ENCODE measurements at regions not wholly inside any gene's neighbourhood (a gene's known extent, or its start where the extent isn't known, plus 50 kb on each side); places are given as distances from the start of the nearest gene placed in this dataset.

- no peaks in the 10 kb centered on the region for H3K27me3 ChIP-seq
- DNase-seq = no peak
- TF ChIP-seq CTCF (IDR thresholded peaks at IDR 0.05) = no peak
- H3K27ac ChIP-seq = no peak overlapping the region
- H3K4me3 ChIP-seq = no peak overlapping the region
- H3K4me1 ChIP-seq = no peaks in the 10 kb centered on the region
- no peaks in the 10 kb centered on the region for H3K9me3 ChIP-seq
- no peaks in the 10 kb centered on the region for H3K36me3 ChIP-seq
Observed at GRCh38 chr3:31008994-31009393, 114.5 kb upstream of the GADL1 start.

GRCh38 chr3:31009881-31010280 lies 115.4 kb upstream of the GADL1 start:
- Histone ChIP-seq H3K4me3 (no peak overlapping the region), H3K36me3 (no peaks in the 10 kb centered on the region), H3K27ac (no peak overlapping the region), H3K4me1 (no peaks in the 10 kb centered on the region), H3K9me3 (no peaks in the 10 kb centered on the region), H3K27me3 (no peaks in the 10 kb centered on the region)
- TF ChIP-seq POLR2A (IDR thresholded peaks at IDR 0.05) (no peak), CTCF (IDR thresholded peaks at IDR 0.05) (no peak)
- no peak for DNase-seq

- no peak for DNase-seq
- Histone ChIP-seq H3K27ac (no peak overlapping the region), H3K9me3 (no peaks in the 10 kb centered on the region), H3K4me3 (no peak overlapping the region), H3K36me3 (no peaks in the 10 kb centered on the region), H3K27me3 (no peaks in the 10 kb centered on the region), H3K4me1 (no peaks in the 10 kb centered on the region)
- no peak for TF ChIP-seq POLR2A (IDR thresholded peaks at IDR 0.05)
- no peak for TF ChIP-seq CTCF (IDR thresholded peaks at IDR 0.05)
Observed at GRCh38 chr3:31010491-31010890, 116.0 kb upstream of the GADL1 start.

- no peak overlapping the region for H3K4me3 ChIP-seq
- H3K4me1 ChIP-seq = no peaks in the 10 kb centered on the region
- H3K9me3 ChIP-seq = no peaks in the 10 kb centered on the region
- no peak overlapping the region for H3K27ac ChIP-seq
- no peaks in the 10 kb centered on the region for H3K27me3 ChIP-seq
- TF ChIP-seq POLR2A (IDR thresholded peaks at IDR 0.05) (no peak), CTCF (IDR thresholded peaks at IDR 0.05) (no peak)
- no peak for DNase-seq
- no peaks in the 10 kb centered on the region for H3K36me3 ChIP-seq
Observed at GRCh38 chr3:31011380-31011779, 116.9 kb upstream of the GADL1 start.

- TF ChIP-seq CTCF (IDR thresholded peaks at IDR 0.05) (no peak), POLR2A (IDR thresholded peaks at IDR 0.05) (no peak)
- DNase-seq = no peak
- H3K36me3 ChIP-seq = no peaks in the 10 kb centered on the region
- no peaks in the 10 kb centered on the region for H3K9me3 ChIP-seq
- H3K4me1 ChIP-seq = no peaks in the 10 kb centered on the region
- no peak overlapping the region for H3K4me3 ChIP-seq
- H3K27me3 ChIP-seq = no peaks in the 10 kb centered on the region
- H3K27ac ChIP-seq = no peak overlapping the region
Observed at GRCh38 chr3:31013090-31013489, 118.6 kb upstream of the GADL1 start.

- Histone ChIP-seq H3K9me3 (no peaks in the 10 kb centered on the region), H3K4me1 (no peaks in the 10 kb centered on the region), H3K27ac (no peak overlapping the region), H3K36me3 (no peaks in the 10 kb centered on the region), H3K27me3 (no peaks in the 10 kb centered on the region), H3K4me3 (no peak overlapping the region)
- TF ChIP-seq CTCF (IDR thresholded peaks at IDR 0.05) (no peak), POLR2A (IDR thresholded peaks at IDR 0.05) (no peak)
- DNase-seq = no peak
Observed at GRCh38 chr3:31013843-31014242, 119.4 kb upstream of the GADL1 start.

All from Peyer's patch (tissue), 4 donors.